ENCODE measurements at regions not wholly inside any gene's neighbourhood (a gene's known extent, or its start where the extent isn't known, plus 50 kb on each side); places are given as distances from the start of the nearest gene placed in this dataset.
A peak's percentile ranks its signal among the peaks of the same experiment; 100 is the strongest.

DNA sequence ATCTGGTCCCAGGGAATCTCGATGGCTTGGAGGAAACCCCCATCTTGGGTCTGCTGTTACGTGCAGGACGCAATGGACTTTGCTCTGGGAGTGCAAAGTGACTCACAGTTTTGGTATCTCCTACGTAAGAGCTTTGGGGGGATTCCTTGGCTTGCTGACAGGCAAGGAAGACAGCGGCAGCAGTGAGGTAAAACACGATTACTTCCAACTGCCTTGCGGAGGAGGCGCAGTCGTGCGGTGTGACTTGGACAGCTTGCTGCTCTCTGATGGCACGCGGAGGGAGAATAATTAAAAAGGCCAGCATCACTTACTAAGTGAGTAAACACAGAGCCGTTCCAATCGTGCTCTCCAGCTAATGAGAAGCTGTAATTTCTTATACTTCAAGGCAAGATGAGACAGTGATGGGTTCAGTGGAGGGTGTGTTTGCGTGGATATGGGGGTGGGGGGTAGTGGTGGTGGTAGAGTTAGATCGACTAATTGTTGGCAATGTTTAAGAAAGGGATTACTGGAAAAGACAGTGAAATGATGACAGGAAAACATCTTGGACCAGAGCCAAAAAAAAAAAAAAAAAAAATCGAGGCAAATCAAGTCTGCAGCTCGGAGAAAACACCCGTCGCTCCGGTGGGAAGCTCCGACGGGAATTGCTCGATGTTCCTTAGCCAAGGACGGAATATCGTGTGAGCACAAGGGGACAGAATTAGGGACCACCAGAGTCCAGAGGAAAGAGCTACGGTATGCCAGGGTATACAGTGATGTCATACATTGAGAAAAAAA is 184.8 kb upstream of the ZFHX3 start:
- peak in 35 of 56 donors; percentile 10 to 73 (median 39) for DNase-seq

DNA sequence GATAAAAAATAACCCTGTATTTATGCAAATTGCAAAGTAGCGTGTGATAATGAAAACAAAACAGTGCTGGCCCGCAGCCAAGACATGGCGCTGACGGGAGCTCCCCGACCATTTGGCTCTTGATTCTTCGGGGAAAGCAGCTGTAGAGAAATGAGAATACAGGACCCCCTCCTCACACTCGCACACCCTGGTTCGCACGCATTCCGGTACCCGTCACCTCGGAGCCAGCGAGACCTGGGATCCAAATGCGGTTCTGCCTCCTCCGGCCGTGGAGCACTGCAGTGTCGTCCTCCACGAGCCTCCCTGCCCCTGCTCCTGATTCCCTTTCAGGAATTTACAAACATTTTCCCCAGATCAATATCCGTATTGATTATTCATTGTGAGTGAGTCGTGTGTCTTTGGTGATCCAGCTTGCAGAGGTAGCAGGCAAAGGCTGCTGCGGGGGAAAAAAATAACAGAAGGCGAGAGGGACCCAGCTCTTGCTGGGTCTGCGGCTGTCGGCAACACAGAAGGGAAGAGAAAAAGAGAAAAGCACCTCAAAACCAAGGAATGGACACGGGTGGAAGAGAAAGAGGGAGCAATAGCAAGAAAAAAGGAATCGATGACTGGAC is 184.1 kb upstream of the ZFHX3 start:
- peak in 27 of 56 donors; percentile 7 to 67 (median 36) for DNase-seq

DNA sequence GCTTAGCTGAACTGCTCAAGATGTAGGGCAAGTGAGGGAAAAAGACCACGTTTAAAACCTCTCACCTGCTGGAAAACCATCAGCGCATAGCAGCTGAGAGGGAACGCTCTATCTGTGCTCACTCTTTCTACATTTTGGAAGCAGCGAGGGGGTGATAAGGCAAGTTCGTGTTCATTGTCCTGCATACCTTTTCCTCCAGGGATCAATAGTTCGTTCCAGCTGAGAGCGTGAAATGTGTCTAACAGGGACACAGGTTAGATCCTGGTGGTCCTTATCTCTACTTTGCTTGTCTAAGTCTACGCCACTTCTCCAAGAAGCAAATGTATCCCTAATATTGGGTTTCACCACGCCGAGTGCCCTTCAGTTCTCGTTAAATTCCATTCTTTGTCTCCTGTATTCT is 183.5 kb upstream of the ZFHX3 start:
- DNase-seq = peak in 5 of 56 donors; percentile 23 to 40 (median 30)

DNA sequence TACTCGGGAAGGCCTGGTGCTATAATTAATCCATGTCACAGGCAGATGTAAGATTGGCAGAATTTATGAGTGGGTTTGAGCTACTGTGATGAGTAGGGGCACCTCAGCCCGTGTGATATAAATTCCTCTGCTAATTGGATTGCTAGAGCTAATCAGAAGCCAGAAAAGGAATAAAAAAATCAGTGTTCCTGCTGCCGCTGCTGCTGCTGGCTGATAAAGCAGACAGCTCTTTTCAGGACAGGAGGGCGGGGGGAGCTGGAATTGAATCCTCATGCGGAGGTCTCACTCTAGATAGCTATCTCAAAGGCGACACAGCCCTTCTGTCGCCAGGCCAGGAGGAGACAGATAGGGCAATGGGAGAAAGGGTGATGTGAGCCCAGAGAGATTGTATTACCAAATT is 182.7 kb upstream of the ZFHX3 start:
- DNase-seq = peak in 23 of 56 donors; percentile 1 to 81 (median 38)

DNA sequence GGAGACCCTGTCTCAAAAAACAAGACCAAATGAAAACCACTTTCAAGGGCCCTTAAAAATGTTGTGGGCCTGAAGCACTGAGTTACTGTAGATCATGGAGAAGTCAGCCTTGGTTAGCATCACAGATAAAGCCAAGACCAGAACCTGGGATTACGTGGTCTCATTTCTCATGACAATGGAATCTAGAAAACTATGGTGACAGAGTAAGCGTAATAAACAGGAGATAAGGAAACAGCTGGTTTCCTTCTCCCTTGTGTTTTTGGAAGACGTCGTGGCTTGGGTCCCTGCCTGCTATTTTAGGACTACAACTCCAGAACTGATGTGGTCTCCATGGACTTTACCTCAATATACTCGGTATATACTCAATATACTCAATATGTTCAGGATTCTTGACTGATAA is 180.7 kb upstream of the ZFHX3 start:
- no peak for DNase-seq

DNA sequence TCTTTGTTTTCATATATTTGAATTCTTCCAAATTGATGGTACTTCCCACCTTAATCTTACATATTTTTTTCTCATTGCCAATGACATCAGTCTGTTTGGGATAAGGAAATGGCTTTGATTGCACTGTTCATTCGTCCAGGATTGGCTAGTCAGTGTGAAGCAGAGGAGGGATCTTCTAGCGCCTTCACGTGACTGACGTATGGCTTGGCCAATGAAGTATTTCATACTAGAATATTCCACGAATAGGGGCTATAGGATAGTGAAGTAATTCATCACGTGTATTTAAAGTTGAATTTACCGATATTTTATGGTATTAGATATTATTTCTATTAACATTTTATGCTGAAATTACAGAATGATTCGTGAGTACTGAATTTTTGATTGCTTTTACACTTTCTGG is 178.7 kb upstream of the ZFHX3 start:
- DNase-seq = no peak

DNA sequence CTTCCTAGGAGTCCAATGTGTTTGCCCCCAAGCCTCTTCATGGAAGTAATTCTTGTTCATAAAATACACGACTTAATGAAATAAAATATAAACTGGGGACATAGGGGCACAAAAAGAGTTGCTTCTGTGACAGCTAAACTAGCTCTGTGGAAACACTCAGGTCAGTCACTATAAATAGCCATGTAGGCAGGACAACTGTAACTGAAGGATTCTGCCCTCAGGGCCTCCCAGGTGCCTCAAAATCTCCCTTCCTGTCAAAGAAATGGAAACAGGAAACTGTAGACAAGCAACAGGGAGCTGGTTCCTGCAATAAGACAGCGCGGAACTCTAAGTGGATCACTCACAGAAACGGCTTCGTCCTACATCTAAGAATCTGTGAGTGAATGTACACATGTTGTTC is 178.1 kb upstream of the ZFHX3 start:
- no peak for DNase-seq

DNA sequence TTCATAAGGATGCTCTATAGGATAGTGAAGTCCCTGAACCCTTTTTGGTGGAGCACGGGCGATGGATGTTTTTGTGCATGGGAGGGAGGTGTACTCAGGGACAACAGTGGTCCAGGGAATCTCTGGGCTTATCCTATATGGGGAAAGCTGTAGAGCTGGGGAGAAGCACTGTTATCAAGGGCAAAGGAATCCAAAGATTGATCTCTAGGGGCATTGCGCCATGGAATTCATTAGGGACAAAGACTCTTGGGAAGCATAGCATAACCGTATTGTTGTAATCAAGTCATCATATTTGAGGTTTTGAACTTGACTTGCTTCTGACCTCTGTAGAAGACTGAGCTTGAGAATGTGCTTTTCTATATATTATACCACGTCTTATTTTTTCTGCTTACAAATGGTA is 172.9 kb upstream of the ZFHX3 start:
- no peak for DNase-seq

DNA sequence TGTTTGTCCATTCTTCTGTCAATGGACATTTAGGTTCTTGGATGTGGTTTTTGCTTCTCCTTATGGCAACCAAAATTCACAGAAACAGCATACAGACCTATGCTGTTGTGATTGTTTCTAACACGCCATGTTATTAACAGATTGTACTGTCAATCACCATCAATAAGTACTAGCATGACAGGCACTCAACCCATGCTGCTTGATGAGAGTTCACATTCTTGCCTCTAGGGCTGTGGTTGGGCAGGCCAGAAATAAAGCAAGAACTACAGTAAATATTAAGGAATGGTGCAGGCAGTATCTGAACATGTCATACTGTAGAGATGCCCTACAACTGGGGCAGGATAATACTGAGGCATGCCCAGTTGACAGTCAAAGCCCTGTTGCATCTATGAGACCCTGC is 171.2 kb upstream of the ZFHX3 start:
- no peak for DNase-seq

DNA sequence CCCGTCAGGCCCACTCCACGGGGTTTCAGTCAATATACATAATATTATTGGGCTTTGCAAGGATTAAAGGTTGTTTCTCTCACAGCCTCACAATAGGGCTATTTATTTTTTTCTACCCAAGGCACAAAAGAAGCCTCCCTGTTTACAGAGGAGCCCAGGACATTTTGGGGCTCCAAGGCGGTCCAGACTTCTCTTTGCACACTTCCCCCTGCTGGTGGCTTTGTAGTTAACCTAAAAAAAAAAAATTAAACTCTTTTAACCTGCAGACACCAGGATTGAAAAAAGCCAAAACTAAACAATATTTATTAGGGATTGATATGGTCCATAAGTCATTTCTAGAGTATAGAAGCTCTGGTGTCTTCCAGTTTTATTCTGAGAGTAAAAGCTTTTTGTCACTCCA is 169.7 kb upstream of the ZFHX3 start:
- peak in 1 of 56 donors; percentile 0 for DNase-seq

DNA sequence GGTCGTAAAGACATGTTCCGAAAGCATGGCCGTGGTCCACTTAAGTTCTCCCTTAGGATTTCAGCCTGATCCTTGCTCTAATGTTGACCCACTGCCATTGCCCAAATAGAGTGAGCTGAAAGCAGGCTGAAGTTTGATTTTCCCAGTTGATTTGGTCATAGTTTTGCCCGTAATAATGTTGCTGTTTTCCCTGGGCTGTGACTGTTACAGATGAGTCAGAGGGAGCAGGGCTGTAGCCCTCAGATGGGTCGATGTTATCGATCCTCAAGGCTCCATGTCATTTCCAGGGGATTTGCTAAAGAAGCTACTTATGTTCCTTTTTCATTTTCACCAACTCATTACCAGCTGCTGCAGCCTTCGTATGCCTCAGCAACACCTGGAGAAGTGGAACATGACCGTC is 169.0 kb upstream of the ZFHX3 start:
- no peak for DNase-seq

DNA sequence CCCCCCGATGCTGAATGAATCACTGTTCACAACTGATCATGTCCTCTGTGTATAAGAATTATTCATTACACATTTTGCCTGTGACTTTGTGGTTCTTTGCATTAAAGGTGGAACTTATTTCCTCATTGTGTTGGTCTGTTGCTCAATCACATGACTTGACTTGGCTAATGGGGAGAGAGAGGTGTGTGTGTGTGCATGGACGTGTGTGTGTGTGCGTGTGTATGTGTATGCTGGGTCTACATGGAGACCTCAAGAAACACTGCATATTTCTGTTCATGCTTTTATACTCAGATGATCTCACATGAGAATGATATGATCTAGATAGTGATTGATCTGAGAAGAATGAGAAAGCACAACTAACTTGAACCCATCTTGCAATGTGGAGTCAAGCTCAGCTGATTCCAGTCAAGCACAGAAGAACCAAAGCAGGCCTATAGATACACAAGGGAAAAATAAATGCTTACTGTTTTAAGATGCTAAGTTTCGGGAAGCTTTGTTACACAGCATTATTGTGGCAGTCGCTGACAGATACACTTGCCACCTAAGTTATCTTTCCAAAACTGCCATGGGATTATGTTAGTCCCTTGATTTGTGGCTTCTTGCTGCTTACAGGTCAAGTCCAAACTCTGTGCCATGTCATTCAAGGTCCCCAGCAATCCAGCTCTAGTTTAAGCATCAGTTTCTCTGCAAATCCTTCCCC is 167.9 kb upstream of the ZFHX3 start:
- DNase-seq = no peak

DNA sequence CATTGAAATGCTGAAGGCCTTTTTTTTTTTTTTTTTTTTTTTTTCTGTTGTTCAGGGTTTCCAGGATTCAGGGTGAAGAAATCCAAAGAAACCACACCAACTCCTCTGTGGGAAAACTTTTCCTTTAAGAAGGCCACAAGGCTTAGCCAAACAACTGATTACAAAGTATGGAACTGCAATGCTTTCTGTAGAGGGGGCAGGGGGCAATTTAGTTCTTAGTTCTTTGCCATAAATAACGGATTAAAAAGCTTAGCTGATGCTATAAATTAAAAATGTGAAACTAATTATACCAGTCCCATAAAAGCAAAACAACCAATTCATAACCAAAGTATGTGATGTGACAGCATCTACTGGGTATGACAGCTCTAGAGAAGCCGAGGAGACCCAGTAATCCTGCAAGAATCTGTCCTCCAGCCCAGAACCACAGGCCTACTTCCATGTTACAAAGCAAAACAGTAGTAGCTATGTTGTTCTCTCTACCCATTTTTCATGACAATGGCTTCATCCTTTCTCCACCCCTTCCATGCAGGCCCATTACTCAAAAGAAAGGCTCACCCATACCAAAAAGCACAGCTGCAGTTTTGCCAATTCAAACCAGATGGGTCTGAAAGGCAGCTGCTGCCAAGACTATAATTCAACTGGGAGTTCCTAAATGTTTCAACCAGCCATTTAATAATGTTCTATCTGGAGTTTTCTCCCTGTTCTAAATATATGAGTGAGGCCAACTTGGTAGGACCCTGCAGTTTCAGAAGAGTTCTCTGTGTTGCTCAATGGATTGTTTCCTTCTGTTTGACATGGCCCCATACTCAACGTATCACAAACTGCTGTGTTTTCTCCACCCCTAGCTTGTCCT is 167.1 kb upstream of the ZFHX3 start:
- DNase-seq = no peak

DNA sequence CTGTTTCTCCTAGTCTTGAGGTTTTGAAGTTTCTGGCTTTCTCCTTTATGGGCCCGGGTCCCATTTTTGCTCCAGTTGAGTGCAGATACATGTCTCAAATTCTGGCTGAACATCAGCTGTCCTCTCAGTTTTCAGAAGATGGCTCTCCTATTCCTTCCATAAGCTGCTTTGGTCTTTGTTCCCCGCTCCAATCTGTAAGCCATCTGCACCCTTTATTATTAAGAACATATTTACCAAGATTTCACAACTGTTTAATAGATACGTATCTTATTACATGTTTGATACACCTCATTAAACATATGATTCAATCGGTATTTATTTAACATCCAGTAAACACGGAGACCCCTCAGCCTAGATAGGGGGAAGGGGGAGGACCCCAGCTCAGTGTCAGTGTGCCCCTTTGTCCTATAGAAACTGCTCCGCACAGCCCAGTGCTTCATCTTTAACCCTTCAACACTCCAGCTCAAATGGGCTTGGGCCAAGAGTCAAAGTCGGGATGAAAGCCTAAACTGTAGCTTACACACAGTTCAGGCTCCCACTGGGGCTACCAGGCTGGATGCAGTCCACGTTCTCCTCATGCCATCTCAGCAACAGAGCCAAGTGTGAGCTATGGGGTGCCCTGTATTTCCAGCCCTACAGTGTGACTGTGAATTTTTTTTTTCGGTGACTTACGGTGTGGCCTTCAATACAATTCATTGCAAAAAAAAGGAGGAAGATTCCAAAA is 166.0 kb upstream of the ZFHX3 start:
- DNase-seq = no peak

DNA sequence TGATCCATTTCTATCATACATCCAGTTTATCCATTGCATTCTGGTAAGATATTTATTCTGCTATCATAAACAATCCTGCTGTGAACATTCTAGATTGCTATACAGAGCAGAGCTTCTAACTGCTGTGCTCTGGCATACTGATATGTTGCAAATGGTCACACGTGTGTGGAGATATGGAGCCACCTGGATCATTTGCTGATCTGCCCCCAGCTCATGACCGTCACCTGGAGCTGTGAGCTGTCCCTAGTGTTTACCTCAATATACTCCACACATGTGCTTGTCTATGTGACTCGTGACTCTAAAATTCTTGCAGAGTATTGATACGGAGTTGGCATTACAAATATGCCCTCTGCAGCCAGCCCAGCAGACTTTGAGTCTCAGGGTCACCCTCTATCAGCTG is 164.5 kb upstream of the ZFHX3 start:
- DNase-seq = no peak

DNA sequence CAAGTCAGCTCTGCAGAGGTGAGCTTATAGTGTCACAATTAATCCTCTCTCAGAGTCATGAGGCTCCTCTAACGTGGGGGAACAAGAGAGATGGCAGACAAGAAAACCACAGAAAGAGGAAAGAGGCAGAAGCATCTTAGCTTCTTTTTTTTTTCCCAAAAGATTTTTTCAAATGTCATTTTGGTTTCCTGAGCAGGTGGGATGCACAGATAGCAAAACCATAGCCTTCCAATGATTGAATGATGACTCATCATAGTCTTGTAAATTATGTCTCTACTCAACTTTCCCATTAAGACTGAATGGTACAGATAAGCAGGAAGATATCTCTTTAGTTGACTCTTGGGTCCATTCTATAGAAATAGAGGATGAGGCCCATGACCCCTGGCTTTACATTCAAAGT is 162.8 kb upstream of the ZFHX3 start:
- DNase-seq = no peak

DNA sequence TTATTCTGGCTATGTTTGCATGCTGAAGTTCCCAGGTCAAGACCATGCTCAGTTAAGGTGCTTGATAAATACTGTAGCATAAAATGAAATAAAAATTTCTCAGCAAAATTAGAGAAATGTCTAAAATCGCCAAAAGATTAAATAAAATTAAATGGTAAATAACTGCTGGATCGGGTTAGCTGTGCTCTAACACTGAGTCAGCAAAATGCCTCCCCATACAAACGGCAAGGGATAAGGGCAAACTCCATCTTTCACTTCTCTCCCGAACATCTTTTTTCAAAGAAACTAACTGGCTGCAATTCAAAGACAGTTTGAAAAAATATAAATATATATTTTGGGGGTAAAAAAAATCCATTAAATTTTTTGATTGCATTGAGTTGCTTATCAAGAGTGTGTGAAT is 162.2 kb upstream of the ZFHX3 start:
- no peak for DNase-seq

DNA sequence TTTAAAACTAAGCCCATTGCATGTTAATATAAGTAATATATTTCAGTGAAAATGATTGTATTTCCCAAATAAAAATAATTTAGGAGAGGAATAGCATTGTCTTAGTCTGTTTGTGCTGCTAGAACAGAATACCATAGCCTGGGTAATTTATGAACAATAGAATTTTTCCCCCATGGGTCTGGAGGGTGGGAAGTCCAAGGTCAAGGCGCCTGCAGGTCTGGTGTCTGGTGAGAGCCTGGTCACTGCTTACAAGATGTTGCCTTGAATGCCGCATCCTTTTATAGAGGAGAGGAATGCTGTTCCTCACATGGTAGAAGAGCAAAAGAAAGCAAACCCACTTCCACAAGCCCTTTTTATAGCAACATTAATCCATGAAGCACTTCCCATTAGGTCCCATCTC is 161.3 kb upstream of the ZFHX3 start:
- no peak for DNase-seq

DNA sequence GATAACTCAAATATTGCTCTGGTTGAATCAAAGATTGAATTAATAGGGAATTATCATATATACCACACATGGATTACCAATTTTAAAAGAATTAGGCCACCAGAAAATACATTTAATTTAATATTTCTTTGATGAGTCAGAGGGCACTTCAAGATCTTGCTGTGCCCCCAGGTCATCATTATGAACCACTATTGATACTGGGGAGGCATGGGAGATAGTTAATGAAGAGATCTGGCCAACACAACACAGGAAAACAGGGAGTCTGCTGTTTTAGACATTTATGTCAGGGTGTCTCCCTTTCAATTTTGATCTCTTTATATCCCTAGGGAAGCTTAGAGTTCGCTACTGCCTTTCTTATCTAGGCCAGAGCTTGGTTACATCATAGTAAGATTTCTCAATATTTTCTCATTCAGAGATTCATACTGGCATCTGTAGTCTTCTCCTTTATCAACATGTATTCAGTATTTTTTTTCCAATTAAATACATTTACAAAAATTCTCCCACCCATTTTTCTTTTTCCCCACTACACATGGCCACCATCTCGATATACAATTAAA is 158.3 kb upstream of the ZFHX3 start:
- no peak for DNase-seq

DNA sequence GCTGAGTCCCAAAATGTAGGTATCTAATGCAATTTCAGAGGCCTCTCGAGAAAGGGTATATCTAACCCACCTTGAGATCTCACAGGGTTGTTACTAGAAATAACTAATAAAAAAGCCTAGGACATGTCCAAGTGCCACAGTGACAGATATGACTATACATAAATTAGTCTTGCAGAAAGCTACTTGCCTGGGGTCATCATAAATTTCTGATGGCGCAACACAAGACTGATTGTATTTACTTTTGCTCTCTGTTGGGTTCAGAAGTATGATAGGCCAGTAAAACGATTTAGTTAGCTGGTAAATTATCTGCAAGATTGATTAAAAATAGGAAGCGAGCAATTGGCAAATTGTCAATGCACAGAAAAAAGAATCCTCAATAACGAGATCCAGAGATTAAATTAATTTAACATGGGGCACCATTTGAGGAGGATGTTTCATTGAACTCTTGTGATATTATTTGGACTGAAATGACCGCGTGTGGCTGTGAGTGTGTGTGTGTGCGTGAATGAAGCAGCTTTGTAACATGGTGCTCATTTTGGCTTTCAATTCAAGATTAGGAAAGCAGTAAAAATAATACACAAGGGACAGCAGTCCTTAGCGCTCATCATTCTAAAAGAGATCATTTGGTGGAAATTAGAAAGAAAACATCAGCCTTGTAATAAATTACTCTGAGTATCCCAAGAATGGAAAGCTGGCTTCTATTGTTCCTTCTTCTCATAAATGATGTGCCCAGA is 157.4 kb upstream of the ZFHX3 start:
- DNase-seq = no peak

All from nucleus accumbens (tissue), 56 donors.